NCI-H2171 treated with DMSO at 0.1 percent for 48 hours (cell line): ENCODE measurements at regions not wholly inside any gene's neighbourhood (a gene's known extent, or its start where the extent isn't known, plus 50 kb on each side); places are given as distances from the start of the nearest gene placed in this dataset.
"Not testable (repeated sequence)": the region's sequence is repeated elsewhere in the genome, so short reads cannot be mapped to it uniquely, and the experiment has no call there.

ENCODE experiments used
- DNase-seq: peaks from one replicate; lab custom pipeline; 2025; lab: John Stamatoyannopoulos, UW

GRCh38 chr12:37666069-37666781 lies 650.3 kb upstream of the ALG10B start:
- DNase-seq, result peak; percentile 68

GRCh38 chr12:37668557-37668956 lies 648.0 kb upstream of the ALG10B start:
- not testable (repeated sequence) for DNase-seq

GRCh38 chr12:37672655-37673260 lies 643.8 kb upstream of the ALG10B start:
- DNase-seq, result no peak

GRCh38 chr12:37720846-37721245 lies 595.7 kb upstream of the ALG10B start:
- DNase-seq, result no peak

- DNase-seq, result no peak
Measured at GRCh38 chr12:37733856-37734255, 582.7 kb upstream of the ALG10B start.
